SKM-1 (cell line): ENCODE measurements at regions not wholly inside any gene's neighbourhood (a gene's known extent, or its start where the extent isn't known, plus 50 kb on each side); places are given as distances from the start of the nearest gene placed in this dataset.

ENCODE experiments used
- DNase-seq: peaks from one replicate; lab custom pipeline; 2025; ENCODE audit not compliant: unreplicated experiment; lab: John Stamatoyannopoulos, UW

- no peak for DNase-seq
Measured at GRCh38 chr20:22470620-22471026, 113.7 kb downstream of the FOXA2 start.

DNA sequence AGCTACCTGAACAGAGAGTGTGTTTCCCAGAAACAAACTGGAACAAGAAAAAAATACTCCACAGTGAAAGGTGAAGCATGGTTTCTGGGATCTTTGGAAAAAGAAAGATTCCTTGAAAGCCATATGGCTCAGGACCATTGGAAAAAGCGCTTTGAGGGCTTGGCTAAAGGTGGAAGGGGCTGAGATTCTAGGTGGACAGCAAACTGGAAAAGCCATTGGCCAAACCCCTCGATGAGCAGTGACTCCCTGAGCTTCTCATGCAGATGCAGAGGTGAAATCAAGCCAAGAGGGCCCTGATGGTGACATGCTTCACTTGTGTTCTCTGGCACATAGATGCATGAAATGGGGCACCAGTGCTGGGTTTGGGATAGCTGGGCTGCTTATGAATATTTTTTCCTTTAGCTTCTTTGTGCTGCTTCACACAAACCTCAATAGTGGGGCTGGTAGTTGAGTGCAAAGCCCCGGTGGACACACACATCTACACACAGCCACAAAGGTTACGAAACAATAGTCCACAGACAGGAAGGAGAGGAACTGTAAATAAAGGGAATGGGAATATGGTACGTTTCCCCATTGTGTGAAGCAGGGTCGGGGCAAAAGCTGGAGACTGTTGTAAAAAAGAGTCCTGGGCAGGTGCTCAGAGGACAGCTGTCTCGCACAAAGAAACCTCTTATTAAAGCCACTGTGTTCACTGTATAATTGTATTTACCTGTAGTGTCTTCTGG lies 117.8 kb downstream of the FOXA2 start:
- DNase-seq, result no peak

DNA sequence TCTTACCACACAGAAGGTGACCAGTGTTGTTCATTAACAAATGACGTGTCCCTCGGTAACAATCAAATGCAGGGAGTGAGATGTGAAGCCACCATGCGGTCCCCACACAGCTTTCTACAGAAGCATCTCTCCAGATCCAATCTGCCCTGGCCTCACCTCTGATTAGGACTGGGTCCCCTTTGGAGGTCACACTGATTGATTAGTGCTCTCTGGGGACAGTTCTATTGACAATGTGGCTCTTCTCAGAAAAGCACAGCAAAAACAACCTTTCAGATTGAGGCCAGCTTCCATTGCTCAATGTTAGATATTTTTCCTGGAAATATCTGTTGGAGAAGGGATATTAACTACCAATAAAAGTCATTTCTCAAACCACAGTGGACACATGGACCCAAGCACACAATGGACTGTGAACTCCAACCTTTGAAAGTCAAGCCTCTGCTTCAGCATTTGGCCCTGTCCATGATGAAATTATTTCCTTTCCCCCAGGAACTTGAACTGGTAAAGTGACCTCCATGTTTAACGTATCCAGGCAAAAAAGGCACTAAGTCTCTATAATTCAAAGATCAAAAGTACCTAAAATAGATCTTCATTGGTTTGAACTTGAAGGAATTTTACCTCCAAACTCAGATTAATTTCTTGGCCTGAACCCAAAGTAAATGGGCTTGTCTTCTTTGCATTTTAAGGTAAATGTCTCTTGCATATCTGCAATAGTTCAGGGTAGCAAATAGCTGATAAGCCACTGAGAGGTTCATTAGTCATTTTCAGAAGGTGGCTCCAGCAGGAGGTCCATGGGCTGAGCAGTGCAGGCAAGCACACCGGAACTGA lies 118.5 kb downstream of the FOXA2 start:
- no peak for DNase-seq

- DNase-seq, result no peak
Measured at GRCh38 chr20:22464312-22465003, 119.9 kb downstream of the FOXA2 start.

GRCh38 chr20:22462975-22463914 lies 121.1 kb downstream of the FOXA2 start:
- DNase-seq, result no peak

DNA sequence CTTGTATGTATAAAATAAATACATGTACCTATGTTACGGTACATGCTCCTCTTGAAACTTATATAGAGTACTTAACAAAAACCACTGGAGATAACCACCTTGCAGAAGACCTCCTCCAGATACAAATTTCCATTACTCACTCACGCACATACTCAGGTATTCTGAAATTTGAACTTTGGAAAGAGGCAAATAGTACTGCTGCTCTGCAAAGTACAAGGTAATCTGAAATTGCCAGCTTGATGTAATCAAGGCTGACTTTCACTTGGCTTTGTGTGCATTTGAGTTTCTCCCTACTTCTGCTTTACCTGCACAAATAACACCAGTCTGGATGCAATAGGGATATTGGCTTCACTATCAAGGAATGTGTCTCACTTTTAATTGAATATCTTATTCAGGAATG lies 123.6 kb downstream of the FOXA2 start:
- no peak for DNase-seq

- DNase-seq, result no peak
Measured at GRCh38 chr20:22460231-22460630, 124.1 kb downstream of the FOXA2 start.

- DNase-seq, result no peak
Measured at GRCh38 chr20:22459754-22460153, 124.6 kb downstream of the FOXA2 start.

DNA sequence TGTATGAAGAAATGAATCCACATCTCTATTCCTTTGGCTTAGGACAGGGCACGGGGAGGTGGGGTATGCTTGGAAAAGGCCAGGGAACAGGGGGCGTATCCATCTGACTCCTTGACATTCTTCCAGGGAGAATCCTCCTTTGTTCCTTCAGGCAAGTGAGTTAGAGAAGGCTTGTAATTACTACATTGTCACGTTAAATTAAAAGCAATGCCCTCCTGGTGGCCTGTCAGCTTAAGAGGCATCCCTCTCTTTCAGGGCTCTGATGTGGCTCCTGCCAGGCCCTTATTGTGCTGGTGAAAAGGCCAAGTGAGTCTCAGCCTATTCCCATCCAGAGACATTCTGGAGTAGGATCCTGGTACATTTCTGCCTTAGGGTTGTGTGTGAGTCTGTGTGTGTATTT lies 128.3 kb downstream of the FOXA2 start:
- no peak for DNase-seq

- DNase-seq, result no peak
Measured at GRCh38 chr20:22455259-22455658, 129.1 kb downstream of the FOXA2 start.

- no peak for DNase-seq
Measured at GRCh38 chr20:22453244-22454080, 130.9 kb downstream of the FOXA2 start.

DNA sequence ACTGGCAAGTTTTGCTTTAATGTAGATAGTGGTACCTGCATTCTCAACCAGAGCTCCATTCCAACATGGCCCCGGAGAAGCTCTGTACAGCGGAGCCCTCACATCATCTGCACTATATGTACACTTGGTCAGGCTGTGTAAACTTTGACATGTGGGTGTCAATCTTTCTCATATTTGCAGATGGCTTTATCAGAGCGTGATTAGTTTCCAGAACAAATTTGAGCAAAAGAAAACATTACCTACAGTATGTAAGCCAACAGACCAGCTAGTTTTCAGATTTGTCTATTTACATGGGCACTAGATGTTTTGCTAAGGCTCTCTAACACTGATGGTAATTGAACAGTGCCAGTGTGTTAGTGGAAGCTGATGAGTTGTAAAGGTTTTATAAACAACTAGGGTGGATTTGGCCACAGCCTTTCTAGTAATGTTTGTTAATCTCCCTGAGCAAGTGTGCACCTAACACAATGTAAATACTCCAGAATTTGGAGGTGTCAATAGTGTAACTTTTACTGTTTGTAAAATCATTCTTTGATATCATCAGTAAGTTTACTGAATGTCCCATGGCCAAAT lies 131.8 kb downstream of the FOXA2 start:
- no peak for DNase-seq

DNA sequence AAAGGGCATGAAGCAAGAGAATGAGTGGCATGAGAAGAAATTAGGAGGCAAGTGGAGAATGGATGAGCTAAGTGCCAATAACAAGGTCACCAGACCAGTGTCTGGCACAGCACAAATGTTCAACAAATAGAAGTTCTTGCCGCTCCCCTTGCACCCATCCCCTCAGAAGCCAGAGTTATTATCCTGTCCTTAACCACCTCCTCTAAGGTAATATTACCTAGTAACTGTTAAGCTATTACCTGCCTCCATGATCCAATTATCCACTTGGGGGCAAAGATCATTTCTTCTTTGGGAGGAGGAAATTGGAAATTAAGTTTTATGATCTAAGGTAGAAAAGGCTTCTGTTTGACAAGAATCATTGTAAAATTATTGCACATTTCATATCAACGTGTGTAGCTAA lies 133.8 kb downstream of the FOXA2 start:
- no peak for DNase-seq

- no peak for DNase-seq
Measured at GRCh38 chr20:22449188-22449973, 135.0 kb downstream of the FOXA2 start.

- DNase-seq, result no peak
Measured at GRCh38 chr20:22447447-22447778, 137.0 kb downstream of the FOXA2 start.

DNA sequence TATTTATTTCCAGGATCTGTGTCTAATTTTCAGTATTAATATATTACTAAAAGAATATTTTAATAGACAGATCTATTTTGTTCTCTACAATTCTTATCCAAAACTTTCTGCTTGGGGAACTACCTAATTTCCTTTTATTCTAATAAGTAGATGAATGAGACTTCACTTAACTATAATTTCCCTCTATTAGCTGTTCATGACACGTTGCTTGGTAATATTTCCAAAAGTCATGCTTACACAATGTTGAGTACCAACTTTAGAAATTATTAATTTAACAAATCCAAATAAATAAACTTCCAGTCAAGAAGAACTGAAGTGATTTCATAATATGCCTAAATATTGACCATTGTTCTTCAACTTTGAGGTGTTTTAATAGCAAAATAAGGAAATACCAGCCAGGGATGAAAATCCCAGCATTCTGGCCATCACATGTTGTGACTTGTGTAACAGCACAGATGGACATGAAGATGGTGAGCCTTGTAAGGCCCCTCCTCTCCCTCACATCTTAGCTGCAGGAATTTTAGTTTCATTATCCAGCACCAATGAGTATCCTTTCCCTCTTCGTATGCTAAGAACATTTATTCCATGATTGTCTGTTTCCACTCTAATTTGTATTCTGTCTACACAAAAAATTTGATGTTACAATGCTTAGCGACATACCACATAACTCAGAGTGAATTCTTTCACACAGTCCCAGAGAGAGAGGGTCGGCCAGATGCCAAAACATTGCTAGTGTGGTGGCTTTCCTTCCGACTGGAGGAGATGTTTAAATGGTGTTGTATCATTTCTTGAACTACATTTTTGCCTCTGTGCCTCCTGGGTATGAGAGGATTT lies 137.5 kb downstream of the FOXA2 start:
- DNase-seq, result no peak

DNA sequence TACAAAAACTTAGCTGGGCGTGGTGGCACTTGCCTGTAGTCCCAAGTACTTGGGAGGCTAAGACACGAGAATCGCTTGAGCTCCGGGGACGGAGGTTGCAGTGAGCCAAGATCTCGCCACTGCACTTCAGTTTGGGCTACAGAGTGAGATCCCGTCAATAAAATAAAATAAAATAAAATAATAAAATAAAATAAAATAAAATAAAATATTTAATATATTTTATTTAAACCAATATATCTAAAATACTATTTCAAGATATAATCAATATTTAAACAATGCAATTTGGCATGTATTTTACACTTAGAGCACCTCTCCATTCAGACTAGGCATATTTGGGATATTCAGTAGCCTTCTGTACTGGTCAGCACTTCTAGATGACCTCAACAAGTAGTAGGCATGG lies 142.1 kb downstream of the FOXA2 start:
- no peak for DNase-seq

DNA sequence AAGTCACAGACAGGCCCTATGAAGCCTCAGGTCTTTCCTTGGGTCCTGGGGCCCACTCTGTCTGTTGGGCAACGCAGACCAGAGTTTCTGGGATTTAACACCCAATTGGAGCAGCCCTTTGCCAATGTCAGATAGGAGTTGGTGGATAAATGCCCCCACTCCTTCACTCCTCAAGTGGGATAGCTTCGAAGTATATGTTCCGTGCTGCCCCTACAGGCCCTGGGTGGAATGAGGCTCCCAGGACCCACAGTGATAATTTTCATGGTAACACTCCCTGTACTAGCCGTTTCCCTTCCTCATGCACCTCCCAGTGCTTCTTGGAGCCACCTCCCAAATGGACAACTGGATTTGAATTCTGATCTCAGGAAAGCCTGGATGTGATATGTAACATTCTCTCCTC lies 145.4 kb downstream of the FOXA2 start:
- DNase-seq, result no peak
